Suprapubic skin (tissue), 4 donors: ENCODE measurements at regions not wholly inside any gene's neighbourhood (a gene's known extent, or its start where the extent isn't known, plus 50 kb on each side); places are given as distances from the start of the nearest gene placed in this dataset.
"Not testable (repeated sequence)": the region's sequence is repeated elsewhere in the genome, so short reads cannot be mapped to it uniquely, and the experiment has no call there.

Experiments used
- DNase-seq, 2 donors: peaks; one replicate each; pipeline ENCODE4 v3.0.0-alpha.2; 2019; ENCODE audit warnings: low spot score in 2 of 2
- H3K27ac ChIP-seq: fragments of 200-600 bp; sonication (generic); one replicate; pipeline ENCODE4 v1.5.1; 2019
- H3K27me3 ChIP-seq: fragments of 200-600 bp; sonication (generic); one replicate; pipeline ENCODE4 v1.5.1; 2019
- H3K36me3 ChIP-seq: fragments of 200-600 bp; sonication (generic); one replicate; pipeline ENCODE4 v1.5.1; 2019
- H3K4me1 ChIP-seq: fragments of 200-600 bp; sonication (generic); one replicate; pipeline ENCODE4 v1.5.1; 2019
- H3K4me3 ChIP-seq: fragments of 200-600 bp; sonication (generic); one replicate; pipeline ENCODE4 v1.5.1; 2019; ENCODE audit warnings: mild to moderate bottlenecking
- H3K9me3 ChIP-seq: fragments of 200-600 bp; sonication (generic); one replicate; pipeline ENCODE4 v1.5.1; 2019
- WGBS: methylation state at CpG from one replicate; pipeline ENCODE4 v1.1.5; 2018; 5-methylcytosine and 5-hydroxymethylcytosine counted together

DNA sequence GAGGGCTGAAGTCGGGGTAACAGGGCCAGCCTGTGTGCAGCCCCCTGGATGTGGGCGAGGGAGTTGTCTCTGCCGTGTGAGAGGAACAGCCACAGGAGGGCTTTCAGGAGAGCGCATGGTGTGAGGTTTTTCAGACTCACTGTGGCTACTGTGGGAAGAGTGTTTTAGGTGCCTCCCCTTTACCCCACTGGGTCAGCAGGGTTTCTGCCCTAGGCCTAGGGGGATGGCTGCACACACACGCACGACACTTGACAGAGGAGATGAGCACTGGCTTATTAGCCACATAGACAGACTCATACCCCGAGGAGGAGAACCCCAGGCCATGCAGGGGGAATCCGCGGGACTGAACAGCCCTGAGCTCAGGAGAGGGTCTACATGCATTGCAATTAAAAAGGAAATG is 70.8 kb upstream of the GOLGA6L6 start:
- WGBS: 89% methylated on average over 5 of the region's 9 CpGs
- not testable (repeated sequence) for H3K4me1 ChIP-seq, H3K36me3 ChIP-seq, H3K9me3 ChIP-seq, DNase-seq, H3K4me3 ChIP-seq, H3K27ac ChIP-seq, H3K27me3 ChIP-seq

DNA sequence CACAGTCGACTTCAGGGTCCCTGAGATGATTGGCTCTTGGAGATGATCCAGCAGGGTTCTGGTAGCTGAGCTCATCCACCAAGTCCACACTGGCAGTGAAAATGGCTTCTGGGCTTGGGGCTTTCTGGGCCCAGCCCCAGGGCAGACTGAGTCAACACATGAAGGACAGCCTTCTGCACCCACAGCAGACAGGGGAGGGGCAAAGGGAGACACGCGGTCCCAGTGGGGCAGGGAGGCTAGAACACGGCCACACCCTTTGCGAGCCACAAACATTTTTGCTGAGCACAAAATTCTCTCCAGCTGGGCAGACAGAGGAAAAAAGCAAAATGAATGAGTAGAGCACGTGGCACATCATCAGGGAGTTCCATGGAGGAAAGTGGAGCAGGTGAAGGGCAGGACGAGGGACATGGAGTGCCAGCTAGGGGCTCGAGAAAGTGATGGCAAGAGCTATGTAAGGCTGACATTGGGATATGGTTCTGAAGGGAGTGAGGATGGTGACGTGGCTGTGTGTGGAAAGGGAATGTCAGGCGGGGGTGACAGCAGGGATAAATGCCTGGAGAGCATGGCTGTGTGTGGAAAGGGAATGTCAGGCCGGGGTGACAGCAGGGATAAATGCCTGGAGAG is 70.2 kb upstream of the GOLGA6L6 start:
- not testable (repeated sequence) for H3K36me3 ChIP-seq, DNase-seq, H3K9me3 ChIP-seq, H3K4me1 ChIP-seq, H3K4me3 ChIP-seq, H3K27ac ChIP-seq, H3K27me3 ChIP-seq
- WGBS: no CpG with 5 or more reads among the region's 11 CpGs

GRCh38 chr15:20608179-20608578 is 66.6 kb upstream of the GOLGA6L6 start:
- not testable (repeated sequence) for H3K27me3 ChIP-seq, H3K4me1 ChIP-seq, H3K27ac ChIP-seq, DNase-seq, H3K36me3 ChIP-seq, H3K9me3 ChIP-seq, H3K4me3 ChIP-seq
- WGBS: 98% methylated on average over 6 of the region's 9 CpGs

GRCh38 chr15:20597245-20597644 is 55.6 kb upstream of the GOLGA6L6 start:
- H3K4me3 ChIP-seq, DNase-seq, H3K4me1 ChIP-seq, H3K27ac ChIP-seq, H3K36me3 ChIP-seq, H3K27me3 ChIP-seq, H3K9me3 ChIP-seq: not testable (repeated sequence)
- WGBS: no CpG with 5 or more reads among the region's 3 CpGs

- H3K9me3 ChIP-seq, H3K27ac ChIP-seq, H3K36me3 ChIP-seq, H3K4me3 ChIP-seq, H3K4me1 ChIP-seq, DNase-seq, H3K27me3 ChIP-seq: not testable (repeated sequence)
- no CpG with 5 or more reads among the region's 5 CpGs for WGBS
These were observed 52.6 kb upstream of the GOLGA6L6 start for GRCh38 chr15:20594219-20594618.

GRCh38 chr15:20591936-20592335 is 50.3 kb upstream of the GOLGA6L6 start:
- not testable (repeated sequence) for H3K27me3 ChIP-seq, H3K27ac ChIP-seq, DNase-seq, H3K4me1 ChIP-seq, H3K36me3 ChIP-seq, H3K4me3 ChIP-seq, H3K9me3 ChIP-seq
- WGBS: no CpG with 5 or more reads among the region's 6 CpGs
